SH-SY5Y (cell line): ENCODE measurements at regions not wholly inside any gene's neighbourhood (a gene's known extent, or its start where the extent isn't known, plus 50 kb on each side); places are given as distances from the start of the nearest gene placed in this dataset.

Experiments used
- GATA2 ChIP-seq: IDR thresholded peaks from 2 replicates; pipeline ENCODE4 v1.6.1; 2011; ENCODE audit warnings: mild to moderate bottlenecking, low read depth, low read length
- GATA3 ChIP-seq: IDR thresholded peaks from 2 replicates; pipeline ENCODE4 v1.6.1; 2011; ENCODE audit warnings: low read depth, mild to moderate bottlenecking, low read length, moderate library complexity

DNA sequence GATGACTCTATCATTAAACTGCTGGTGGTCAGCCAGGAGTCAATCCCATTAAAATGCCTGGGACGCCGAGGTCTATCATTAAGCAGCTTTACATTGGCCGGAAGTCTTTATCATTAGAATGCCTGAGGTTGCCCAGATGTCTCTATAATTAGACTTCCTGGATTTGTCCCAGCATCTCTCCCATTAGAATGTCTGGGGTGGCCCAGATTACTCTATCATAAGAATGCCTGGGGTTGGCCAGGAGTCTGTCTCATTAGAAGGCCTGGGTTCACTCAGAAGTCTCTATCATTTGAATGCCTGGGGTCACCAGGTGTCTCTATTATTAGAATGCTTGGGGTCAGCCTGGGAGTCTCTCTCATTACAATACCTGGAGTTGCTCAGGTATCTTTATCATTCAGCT, 2227.2 kb downstream of the TP53TG3F start:
- TF ChIP-seq GATA3 (no peak), GATA2 (no peak)

DNA sequence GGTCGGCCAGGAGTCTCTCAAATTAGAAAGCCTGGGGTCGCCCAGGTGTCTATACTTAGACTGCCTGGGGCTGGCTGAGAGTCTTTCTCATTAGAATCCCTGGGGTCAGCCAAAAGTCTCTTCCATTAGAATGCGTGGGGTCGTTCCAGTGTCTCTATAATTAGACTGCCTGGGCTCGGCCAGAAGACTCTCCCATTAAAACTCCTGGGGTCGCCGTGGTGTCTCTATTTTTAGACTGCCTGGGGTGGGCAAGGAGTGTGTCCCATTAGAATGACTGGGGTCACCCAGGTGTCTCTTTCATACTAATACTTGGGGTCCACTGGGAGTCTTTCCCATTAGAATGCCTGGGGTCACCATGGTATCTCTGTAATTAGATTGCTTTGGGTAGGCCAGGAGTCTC, 2227.7 kb downstream of the TP53TG3F start:
- TF ChIP-seq GATA3, result no peak
- no peak for TF ChIP-seq GATA2

DNA sequence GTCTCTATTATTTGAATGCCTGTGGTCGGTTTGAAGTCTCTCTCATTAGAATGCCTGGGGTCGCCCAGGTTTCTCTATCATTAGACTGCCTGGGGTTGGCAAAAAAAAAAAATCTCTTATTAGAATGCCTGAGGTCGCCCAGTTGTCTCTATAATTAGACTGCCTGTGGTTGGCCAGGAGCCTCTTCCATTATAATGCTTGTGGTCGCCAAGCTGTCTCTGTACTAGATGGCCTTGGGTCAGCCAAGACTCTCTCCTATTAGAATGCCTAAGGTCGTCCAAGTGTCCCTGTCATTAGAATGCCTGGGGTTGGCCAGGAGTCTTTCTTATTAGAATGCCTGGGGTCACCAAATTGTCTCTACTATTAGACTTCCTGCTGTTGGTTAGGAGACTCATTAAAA, 2228.4 kb downstream of the TP53TG3F start:
- no peak for TF ChIP-seq GATA3
- no peak for TF ChIP-seq GATA2

DNA sequence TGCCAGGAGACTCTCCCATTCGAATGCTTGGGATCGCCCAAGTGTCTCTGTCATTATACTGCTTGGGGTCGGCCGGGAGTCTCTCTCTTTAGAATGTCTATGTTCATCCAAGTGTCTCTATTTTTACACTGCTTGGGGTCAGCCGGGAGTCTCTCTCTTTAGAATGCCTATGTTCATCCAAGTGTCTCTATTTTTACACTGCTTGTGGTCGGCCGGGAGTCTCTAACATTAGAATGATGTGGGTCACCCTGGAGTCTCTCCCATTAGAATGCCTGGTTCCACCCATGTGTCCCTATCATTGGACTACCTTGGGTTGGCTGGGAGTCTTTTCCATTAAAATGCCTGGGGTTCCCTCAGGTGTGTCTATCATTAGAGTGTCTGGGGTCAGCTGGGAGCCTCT, 2230.4 kb downstream of the TP53TG3F start:
- TF ChIP-seq GATA3, result no peak
- TF ChIP-seq GATA2, result no peak

DNA sequence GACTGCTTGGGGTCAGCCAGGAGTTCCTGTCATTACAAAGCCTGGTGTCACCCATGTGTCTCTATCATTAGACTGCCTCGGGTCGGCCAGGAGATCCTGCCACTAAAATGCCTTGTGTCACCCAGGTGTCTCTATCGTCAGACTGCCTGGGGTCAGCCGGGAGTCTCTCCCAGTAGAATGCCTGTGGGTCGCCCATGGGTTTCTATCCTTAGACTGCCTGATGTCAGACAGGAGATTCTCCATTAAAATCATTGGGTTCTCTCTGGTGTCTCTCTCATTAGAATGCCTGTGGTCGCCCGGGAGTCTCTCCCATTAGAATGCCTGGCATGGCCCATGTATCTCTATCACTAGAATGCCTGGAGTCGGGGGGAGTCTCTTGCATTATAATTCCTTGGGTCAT, 2231.0 kb downstream of the TP53TG3F start:
- no peak for TF ChIP-seq GATA2
- no peak for TF ChIP-seq GATA3

DNA sequence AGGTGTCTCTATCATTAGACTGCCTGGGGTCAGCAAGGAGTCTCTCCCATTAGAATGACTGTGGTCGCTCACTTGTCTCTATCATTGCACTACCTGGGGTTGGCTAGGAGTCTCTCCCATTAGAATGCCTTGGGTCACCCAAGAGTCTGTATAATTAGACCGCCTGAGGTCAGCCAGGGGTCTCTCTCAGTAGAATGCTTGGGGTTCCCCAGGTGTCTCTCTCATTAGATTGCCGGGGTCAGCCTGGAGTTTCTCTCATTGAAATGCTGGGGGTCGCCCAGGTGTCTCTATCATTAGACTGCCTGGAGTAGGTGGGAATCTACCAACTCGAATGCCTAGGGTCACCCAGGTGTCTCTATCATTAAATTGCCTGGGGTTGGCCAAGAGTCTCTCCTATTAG, 2231.6 kb downstream of the TP53TG3F start:
- TF ChIP-seq GATA2, result no peak
- no peak for TF ChIP-seq GATA3

DNA sequence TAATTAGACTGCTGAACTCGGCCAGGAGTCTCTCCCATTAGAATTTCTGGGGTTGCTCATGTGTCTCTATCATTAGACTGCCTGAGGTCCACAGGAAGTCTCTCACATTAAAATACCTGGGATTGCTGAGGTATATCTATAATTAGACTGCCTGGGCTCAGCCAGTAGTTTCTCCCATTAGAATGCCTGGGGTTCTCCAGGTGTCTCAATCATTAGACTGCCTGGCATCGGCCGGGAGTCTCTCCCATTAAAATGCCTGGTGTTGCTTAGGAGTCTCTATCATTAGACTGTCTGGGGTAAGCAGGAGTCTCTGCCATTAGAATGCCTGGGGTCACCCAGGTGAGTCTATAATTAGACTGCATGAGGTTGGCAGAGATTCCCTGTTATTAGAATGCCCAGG, 2233.4 kb downstream of the TP53TG3F start:
- TF ChIP-seq GATA2, result no peak
- no peak for TF ChIP-seq GATA3

DNA sequence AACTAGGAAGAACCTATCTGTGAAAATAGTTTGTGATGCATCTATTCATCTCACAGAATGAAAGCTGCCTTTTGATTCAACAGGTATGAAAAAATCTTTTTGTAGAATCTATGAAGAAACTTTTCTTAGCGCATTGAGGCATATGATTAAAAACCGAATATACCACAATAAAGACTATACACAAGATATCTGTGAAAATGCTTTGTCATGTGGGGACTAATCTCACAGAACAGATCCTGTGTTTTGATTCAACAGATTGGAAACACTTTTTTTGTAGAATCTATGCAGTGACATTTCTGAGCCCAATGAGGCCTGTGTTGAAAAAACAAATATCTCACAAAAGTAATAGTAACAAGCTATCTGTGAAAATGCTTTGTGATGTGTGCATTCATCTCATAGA, 2247.5 kb downstream of the TP53TG3F start:
- no peak for TF ChIP-seq GATA3
- no peak for TF ChIP-seq GATA2

DNA sequence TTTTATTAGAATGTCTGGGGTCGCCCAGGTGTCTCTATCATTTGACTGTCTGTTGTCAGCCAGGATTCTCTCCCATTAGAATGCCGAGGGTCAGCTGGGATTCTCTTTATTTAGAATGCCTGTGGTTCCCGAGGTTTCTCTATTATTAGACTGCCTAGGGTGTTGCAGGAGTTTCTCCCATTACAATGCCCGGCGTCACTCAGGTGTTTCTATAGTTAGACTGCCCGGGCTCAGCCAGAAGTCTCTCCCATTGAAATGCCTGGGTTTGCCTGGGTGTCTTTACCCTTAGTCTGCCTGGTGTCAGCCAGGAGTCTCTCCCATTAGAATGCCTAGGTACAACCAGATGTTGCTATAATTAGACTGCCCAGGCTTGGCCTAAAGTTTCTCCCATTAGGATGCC, 2252.0 kb downstream of the TP53TG3F start:
- TF ChIP-seq GATA2 (no peak), GATA3 (no peak)

DNA sequence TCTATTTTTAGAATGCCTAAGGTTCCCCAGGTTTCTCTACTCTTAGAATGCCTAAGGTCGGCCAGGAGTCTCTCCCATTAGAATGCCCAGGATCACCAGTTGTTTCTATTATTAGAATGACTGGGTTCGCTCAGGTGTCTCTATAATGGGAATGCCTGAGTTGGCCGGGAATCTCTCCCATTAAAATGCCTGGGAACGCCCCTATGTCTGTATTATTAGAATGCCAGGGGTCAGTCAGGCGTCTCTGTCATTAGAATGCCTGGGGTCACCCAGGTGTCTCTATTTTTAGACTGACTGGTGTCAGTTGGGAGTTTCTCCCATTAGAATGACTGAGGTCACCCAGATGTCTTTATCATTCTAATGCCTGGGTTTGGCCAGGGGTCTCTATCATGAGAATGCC, 2252.5 kb downstream of the TP53TG3F start:
- TF ChIP-seq GATA3, result no peak
- TF ChIP-seq GATA2, result no peak

DNA sequence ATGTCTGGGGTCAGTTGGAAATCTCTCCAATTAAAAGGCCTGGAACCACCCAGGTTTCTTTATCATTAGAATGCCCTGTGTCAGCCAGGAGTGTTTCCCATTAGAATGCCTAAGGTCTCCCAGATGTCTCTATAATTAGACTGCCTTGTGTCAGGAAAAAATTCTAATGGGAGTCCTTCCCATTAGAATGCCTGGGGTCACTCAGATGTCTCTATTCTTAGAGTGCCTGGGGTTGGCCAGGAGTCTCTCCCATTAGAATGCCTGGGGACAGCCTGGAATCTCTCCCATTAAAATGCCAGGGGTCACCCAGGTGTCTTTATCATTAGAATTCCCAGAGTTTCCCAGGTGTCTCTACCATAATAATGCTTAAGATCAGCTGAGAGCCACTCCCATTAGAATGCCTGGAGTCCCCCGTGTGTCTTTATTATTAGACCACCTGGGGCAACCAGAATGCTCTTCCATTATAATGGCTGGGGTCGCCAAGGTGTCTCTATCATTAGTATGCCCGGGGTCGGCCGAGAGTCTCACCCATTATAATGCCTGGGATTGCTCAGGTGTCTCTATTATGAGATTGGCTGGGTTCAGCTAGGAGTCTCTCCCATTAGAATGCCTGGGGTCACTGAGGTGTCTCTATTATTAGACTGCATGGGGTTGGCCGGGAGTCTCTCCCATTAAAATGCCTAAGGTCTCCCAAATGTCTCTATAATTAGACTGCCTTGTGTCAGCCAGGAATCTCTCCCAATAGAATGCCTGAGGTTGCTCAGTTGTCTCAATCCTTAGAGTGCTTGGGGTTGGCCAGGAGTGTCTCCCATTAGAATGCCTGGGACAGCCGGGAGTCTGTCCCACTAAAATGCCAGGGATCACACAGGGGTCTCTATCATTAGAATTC, 2254.6 kb downstream of the TP53TG3F start:
- TF ChIP-seq GATA3 (no peak), GATA2 (no peak)

DNA sequence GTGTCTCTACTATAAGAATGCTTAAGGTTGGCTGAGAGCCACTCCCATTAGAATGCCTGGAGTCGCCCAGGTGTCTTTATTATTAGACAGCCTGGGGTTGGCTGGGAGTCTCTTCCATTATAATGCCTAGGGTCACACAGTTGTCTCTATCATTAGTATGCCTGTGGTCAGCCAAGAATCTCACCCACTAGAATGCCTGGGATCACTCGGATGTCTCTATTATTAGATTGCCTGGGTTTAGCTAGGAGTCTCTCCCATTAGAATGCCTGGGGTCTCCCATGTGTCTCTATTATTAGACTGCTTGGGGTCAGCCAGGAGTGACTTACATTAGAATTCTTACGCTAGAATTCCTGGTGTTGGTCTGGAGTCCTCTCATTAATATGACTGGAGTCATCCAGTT, 2255.3 kb downstream of the TP53TG3F start:
- TF ChIP-seq GATA2, result no peak
- no peak for TF ChIP-seq GATA3

DNA sequence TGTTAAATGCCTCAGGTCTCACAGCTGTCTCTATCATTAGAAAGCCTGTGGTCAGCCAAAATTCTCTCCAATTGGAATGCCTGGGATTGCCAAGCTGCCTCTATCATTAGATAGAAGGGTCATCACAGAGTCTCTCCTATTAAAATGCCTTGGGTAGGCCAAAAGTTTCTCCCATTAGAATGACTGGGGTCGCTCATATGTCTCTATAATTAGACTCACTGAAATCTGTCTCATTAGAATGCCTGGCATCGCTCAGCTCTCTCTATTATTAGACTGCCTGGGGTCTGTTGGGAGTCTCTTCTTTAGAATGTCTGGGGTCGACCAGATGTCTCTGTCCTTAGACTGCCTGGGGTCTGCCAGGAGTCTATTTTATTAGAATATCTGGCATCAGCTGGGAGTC, 2265.1 kb downstream of the TP53TG3F start:
- no peak for TF ChIP-seq GATA2
- TF ChIP-seq GATA3, result no peak

DNA sequence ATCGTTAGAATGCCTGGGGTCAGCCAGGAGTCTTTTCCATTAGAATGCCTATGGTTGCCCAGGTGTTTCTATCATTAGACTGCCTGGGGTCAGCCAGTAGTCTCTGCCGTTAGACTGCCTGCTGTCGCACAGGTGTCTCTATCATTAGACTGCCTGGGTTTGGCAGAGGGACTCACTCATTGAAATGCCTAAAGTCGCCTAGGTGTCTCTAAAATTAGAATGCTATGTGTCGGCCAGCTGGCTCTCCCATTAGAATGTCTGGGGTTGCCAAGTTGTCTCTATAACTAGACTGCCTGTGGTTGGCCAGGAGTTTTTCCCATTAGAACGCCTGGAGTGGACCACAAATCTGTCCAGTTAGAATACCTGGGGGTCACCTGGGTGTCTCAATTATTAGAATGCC, 2266.5 kb downstream of the TP53TG3F start:
- TF ChIP-seq GATA2, result no peak
- TF ChIP-seq GATA3, result no peak

DNA sequence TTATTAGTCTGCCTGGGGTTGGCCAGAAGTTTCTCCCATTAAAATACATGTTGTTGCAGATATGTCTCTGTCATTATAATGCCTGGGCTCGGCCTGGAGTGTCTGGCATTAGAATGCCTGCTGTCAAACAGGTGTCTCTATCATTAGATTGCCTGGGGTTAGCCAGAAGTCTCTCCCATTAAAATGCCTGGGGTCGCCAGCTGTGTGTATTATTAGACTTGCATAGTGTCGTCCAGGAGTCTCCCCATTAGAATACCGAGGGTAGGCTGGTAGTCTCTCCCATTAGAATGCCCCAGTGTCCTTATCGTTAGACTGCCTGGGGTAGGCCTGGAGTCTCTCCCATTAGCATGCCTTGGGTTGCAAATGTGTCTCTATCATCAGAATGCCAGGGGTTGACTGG, 2270.8 kb downstream of the TP53TG3F start:
- TF ChIP-seq GATA3, result no peak
- TF ChIP-seq GATA2, result no peak
